GM12864 (cell line): ENCODE measurements at regions not wholly inside any gene's neighbourhood (a gene's known extent, or its start where the extent isn't known, plus 50 kb on each side); places are given as distances from the start of the nearest gene placed in this dataset.
"Not testable (repeated sequence)": the region's sequence is repeated elsewhere in the genome, so short reads cannot be mapped to it uniquely, and the experiment has no call there.

ENCODE experiments used
- DNase-seq: peaks from one replicate; pipeline ENCODE4 v3.0.0-alpha.2; 2011; ENCODE audit warnings: low read depth
- H3K4me3 ChIP-seq: 2 replicates; pipeline ENCODE4 v1.5.1; 2011; ENCODE audit warnings: mild to moderate bottlenecking, low read depth, low read length, control low read depth
- TF ChIP-seq, protein P1 (sequence below): IDR thresholded peaks from 2 replicates; pipeline ENCODE4 v1.5.1; 2011; ENCODE audit warnings: low read depth, mild to moderate bottlenecking, moderate library complexity, low read length, control low read depth, inconsistent platforms; ENCODE audit errors: missing control alignments

DNA sequence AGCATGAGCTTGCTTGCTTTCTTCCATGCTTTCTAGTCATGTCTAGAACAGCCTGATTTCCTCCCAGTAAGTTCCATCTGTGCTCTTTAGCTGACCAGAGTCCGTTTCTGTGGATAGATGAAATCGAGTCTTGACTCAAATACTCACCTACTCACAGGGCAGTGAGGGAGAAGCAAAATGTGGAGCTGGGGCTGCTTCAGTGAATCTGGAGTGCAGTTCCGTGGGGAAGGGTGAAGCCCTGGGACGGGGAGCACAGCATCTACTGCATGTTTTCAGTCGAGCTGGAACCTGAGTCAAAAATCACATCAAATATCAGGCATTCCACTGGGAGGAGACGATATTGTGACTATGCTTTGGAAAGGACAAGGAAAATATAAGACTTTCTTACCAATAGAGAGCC lies 70.3 kb upstream of the PRMT8 start:
- no peak for DNase-seq
- TF ChIP-seq, protein P1, sequence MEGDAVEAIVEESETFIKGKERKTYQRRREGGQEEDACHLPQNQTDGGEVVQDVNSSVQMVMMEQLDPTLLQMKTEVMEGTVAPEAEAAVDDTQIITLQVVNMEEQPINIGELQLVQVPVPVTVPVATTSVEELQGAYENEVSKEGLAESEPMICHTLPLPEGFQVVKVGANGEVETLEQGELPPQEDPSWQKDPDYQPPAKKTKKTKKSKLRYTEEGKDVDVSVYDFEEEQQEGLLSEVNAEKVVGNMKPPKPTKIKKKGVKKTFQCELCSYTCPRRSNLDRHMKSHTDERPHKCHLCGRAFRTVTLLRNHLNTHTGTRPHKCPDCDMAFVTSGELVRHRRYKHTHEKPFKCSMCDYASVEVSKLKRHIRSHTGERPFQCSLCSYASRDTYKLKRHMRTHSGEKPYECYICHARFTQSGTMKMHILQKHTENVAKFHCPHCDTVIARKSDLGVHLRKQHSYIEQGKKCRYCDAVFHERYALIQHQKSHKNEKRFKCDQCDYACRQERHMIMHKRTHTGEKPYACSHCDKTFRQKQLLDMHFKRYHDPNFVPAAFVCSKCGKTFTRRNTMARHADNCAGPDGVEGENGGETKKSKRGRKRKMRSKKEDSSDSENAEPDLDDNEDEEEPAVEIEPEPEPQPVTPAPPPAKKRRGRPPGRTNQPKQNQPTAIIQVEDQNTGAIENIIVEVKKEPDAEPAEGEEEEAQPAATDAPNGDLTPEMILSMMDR, result no peak
- H3K4me3 ChIP-seq, result no peak overlapping the region

- no peak overlapping the region for H3K4me3 ChIP-seq
- no peak for DNase-seq
Measured at GRCh38 chr12:3421191-3421978, 69.6 kb upstream of the PRMT8 start.

GRCh38 chr12:3424796-3425195 lies 66.2 kb upstream of the PRMT8 start:
- not testable (repeated sequence) for H3K4me3 ChIP-seq, DNase-seq

More at GRCh38 chr12:3421191-3421978, 69.6 kb upstream of the PRMT8 start:
- TF ChIP-seq, protein P1, result no peak

GRCh38 chr12:3427956-3428355 lies 63.0 kb upstream of the PRMT8 start:
- no peak for DNase-seq
- H3K4me3 ChIP-seq, result no peak overlapping the region
- TF ChIP-seq, protein P1, result no peak

- TF ChIP-seq, protein P1, result no peak
- H3K4me3 ChIP-seq, result no peak overlapping the region
- DNase-seq, result no peak
Measured at GRCh38 chr12:3428631-3429030, 62.4 kb upstream of the PRMT8 start.

- not testable (repeated sequence) for DNase-seq, H3K4me3 ChIP-seq
Measured at GRCh38 chr12:3429523-3429922, 61.5 kb upstream of the PRMT8 start.

DNA sequence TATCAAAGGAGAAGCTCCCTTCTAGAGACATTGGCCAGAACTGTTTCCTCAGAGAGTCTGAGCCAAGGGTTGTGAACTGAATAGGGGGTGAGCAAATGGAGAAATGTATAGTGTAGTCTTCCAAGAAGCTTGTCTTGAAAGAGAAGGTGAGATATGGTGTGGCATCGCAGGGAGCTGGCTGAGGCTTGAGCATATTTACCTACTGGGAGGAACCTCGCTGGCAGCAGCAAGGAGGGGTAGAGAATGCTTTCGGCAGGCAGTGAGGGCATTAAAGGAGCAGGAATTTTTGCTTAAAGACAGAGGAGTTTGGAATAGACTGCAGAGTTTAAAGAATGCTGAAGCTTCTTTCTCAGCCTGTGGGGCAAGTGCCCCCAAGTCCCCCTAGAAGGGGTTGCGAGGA lies 59.3 kb upstream of the PRMT8 start:
- no peak for DNase-seq
- H3K4me3 ChIP-seq, result no peak overlapping the region
- TF ChIP-seq, protein P1, result no peak

GRCh38 chr12:3432176-3432742 lies 58.7 kb upstream of the PRMT8 start:
- no peak overlapping the region for H3K4me3 ChIP-seq
- DNase-seq, result no peak
- TF ChIP-seq, protein P1, result no peak
